ENCODE measurements at regions not wholly inside any gene's neighbourhood (a gene's known extent, or its start where the extent isn't known, plus 50 kb on each side); places are given as distances from the start of the nearest gene placed in this dataset.

DNA sequence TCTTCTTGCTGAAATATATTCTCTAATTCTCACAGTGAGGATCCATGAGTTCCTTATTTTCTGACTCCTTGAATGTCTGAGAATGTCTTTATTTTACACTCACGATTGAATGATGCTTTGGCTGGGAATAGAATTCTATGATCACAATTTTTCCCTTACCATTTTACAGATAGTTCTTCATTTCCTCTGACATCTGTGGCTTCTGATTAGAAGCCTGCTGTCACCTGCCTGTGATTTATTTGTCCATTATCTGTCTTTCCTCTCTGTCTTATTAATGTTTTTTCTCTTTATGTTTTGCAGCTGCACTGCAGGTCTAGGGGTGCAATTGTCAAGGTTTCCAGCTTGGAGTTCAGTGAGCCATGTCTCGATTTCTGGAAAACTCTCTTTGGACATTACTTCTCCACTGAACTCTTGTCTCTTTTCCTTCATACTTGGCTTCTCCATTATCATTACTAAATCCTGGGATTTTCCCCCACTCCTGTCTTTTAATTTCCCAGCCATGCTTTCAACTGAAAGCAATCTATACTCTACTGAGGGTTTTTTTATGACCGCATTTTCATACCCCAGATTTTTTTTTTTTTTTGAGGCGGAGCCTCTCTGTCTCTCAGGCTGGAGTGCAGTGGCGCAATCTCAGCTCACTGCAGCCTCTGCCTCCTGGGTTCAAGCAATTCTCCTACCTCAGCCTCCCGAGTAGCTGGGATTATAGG is 85.8 kb upstream of the PRNP start:
- no peak for DNase-seq

DNA sequence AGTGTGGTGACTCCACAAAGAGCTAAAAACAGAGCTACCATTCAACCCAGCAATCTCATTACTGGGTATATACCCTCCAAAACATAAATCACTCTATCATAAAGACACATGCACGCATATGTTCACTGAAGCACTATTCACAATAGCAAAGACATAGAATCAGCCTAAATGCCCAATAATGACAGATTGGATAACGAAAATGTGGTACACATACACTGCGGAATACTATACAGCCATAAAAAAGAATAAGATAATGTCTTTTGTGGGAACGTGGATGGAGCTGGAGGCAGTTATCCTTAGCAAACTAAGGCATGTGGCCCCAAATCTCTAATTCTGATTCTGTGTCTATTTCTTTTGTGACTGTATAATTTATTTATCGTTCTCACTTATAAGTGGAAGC is 89.0 kb upstream of the PRNP start:
- no peak for DNase-seq

DNA sequence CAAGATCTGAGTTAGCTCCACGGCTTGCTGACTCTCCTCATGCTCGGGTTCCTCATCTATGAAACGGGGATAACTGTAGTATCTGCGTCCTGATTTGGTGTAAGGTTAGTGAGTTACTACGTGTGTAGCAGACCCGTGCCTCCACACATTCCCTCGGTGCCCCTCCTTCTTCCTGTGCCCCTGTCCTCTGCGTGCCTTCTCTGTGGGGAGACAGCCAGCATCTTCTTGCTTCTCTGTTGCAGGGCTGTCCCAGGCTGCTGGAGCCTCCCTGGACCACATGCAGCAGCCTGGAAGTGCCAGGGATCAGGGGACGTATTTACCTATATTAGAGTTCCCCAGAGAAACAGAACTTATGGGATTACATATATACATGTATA is 93.1 kb upstream of the PRNP start:
- DNase-seq: no peak

DNA sequence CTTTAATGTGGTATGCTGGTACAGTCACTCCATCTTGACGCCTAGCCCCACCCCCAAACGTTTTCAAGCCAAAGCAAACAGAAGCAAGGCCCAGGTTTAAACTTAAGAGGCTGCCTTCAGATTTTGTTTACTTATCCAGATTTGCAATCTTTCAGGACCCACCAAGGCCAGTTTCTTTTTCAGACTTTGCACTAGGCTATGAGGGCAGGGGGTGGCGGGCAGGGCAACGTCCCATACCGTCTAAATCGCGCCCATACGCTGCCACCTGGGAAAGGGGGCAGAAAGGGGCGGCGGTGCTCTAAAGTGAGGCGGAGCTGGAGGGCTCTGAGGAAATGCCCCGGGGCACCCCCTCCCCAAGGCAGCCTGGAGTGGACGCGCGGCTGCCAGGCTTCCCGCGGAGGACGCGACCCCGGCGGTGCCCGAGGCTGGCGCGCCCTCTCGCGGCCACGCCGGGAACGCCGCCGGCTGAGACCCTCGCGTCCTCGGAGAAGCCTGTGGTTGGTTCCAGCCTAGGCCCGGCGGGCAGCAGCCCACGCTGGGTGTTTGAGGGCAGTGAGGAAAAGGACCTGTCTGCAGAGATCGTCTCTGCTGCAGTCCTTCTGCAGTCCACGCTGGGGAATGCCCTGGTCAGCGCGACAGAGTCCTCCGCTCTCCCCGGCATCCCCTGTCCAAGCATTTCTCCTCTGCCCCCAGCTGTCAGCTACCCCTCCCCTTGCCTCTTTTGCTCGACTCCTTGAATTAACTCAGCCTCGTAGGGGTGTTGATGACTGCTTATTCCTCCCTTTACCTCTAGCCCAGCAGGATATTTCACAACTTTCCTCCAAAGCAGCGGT is 93.7 kb upstream of the PRNP start:
- DNase-seq: peak; percentile 48

DNA sequence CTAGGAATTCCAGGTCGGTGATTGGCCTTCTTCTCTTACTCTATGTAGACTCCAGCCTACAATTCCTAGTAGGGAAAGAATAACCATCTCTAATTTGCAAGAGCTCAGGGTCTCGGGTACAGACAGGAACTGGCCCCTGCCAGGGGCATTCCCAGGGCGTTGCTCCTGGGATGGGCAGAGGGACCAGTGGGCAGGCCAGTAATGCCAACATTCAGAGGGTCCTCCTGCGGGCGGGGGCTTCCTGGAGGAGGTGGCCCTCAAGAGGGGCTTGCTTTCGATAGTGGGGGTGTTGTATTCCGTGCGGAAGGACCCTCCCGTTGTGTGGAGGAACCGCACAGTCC is 94.3 kb upstream of the PRNP start:
- no peak for DNase-seq

DNA sequence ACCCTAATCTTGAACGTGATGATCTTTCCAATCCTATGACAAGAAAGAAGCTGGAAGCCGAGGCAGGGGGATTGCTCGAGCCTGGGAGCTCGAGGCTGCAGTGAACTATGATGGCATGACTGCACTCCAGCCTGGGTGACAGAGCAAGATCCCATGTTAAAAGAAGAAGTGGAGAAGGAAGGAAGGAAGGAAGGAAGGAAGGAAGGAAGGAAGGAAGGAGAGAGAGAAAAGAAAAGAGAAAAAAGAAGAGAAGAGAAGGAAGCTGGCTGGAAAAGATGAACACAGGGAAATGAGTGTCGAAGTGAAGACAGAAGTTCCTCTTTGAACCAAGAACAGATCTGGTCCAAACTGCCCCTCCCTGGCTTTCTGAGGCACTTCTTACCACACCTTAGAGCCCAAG is 100.5 kb upstream of the PRNP start:
- no peak for DNase-seq

DNA sequence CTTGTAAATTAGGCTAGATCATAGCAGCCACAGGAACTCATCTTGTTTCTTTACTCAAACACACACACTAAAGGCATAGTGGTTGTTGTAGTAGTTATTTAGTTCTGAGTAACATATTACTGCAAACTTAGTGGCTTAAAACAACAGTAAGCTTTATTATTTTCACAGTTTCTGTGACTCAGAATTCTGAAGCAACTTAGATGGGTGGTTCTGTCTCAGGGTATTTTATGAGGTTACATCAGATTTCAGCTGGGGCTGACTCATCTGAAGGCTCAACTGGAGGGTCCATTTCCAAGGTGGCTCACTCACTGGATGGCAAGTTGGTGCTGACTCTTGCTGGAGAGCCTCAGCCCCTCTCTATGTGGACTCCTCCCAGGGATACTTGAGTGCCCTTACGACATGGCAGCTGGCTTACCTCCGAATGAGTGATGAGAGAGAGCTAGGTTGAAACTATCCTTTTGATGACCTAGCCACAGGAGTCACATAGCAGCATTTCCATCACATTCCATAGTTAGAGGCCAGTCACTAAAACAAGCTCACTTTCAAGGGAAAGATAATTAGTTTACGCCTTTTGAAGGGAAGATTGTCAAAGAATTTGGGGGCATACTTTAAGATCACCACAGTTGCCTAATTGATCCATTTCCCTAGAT is 101.0 kb upstream of the PRNP start:
- DNase-seq: peak; percentile 93

DNA sequence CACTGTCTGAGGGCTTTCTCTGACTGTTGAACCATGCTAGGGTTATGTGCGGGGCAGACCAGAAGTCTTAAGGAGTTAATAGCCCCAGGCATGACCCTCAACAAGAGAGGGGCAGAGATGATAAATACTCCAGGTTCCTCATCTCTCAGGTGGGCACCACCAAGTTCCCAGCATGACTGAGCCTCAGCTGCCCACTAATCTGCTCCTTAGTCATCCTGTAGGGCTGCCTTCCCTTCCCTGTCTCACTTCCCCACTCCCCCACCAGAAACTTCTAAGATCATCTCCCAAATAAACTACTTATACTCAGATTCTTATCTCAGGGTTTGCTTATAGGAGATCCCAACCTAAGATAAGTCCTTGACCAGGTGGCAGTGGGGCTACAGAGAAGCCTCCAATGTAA is 101.7 kb upstream of the PRNP start:
- DNase-seq: peak; percentile 16

DNA sequence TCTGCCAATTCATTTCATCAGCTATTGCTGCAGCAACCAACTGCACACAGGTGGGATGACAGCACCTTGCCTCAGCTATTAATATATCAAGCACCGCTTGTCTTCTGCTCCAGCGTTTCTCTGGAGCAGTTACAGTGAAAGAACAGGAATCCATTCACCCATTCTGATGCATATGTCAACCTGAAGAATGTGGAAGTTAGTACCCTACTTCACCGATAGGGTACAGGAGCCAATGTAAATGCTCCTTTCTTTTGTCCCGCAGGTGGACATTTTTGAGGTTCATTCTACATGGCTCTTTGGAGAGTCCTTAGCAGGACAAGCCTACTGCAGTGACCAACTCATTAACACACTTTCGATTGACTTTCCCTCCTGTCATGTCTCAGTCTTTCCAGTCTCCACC is 104.4 kb upstream of the PRNP start:
- DNase-seq: no peak

DNA sequence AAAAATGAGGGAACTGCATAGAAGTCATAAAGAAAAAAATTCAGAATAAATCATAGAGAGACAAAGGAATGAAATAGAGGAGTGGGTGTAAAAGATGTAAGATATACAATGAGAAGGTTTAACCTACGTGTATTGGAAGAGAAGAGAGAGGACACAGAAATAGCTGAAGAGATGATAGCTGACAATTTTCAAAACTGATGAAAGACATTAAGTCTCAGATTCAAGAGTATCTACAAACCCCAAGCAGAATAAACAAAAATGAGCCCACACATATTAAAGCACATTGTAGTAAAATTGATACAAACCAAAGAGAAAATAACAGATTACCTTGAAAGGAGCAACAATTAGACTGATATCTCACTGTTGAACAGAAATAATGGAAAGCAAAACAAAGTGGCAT is 107.9 kb upstream of the PRNP start:
- DNase-seq: no peak

DNA sequence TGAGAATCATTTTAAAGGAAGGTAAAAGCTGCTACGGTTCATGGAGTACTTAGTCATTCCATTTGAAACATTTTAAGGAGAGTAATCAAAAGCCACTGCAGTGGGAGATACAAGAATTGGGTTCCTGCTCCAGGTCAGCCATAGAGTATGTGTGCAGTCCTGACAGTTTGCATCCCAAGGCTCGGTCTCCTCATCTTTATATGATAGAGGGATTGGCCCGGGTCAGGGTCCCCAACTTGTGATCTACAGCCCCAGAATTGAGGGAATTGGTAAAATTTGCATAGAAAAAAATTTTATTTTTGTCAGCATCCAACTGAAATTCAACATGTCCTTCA is 111.9 kb upstream of the PRNP start:
- no peak for DNase-seq

DNA sequence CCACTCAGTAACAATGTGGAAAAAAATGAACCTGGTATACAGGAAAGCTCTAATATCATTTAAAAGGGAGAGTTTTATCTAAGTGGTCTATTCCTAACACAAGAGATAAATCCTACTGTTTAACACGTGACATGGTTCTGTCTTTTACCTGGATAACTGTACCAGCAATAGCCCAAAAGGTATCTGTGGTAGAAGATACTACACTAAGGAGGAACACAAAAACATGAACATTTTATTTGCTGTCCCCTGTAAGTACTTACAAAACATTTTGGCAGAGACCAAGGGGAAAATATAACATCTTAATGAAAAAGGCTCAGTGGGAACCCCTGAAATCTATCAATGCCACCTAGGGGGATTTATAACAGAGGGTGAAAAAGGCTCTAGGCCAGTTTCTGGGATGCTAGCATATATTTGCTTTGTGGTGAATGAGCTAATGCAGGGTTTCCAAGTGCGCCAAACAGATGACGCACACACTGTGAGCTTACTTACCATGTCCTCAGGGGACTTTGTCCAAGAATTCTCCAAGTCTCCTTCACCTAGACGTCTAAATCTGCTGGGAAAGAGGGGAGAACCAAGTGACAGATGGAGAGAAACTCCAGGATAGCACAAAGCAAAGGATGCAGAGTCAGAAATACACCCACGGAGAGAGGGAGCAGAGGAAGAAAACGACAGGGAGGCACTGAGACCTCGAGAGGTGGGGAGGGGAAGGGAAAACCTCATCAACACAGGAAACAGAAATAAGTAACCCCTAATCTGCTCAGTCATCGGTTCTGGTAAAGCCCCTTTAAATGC is 112.5 kb upstream of the PRNP start:
- peak; percentile 90 for DNase-seq

DNA sequence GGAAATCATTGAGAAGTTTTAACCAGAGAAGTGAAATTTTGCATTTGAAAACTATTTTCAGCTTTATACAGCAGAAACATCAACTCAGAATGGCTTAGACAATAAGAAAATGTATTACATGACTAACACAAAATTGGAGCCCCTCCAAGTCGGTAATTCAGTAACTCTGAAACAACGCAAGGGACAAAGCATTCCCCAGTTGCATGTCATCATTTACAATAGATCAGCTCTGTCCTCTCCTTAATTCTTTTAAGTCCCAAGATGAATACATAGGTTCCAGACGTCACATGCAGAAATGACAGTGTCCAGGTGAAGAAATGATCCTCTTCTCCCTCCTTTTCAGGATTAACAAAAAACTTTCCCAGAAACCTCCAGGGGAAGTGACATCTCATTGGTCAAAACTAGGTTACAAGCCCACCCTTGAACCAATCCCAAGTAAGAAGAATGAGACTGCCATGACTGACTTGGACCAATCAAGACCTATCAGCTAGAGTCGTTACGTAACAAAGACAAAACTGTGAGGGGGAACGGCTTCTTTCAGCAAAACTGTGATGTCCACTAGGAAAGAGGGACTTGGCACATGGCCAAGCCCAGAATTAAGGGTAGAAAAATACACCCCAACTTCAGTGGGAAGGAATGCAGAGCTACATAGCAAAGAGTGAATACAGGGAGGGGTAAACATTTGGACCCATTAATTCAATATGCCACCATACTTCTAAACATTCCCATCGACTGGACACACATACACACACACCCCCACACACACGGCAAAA is 114.3 kb upstream of the PRNP start:
- peak; percentile 30 for DNase-seq

DNA sequence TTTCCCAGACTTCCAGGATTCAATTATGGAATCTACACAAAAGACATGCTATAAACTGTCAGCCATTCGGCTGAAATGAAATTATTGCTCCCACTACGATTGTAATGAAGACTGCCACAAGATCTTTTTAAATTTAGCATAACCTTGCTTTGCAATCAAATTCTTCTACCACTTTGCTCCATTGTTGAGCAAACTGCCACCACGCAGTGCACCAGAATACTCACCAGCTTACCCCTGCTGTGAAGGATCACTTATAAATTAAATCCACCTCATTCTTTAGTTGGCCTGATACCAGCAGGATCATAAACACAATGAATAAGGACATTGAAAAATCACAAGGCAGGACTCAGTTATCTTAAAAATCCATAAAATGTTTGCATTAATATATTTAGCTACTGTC is 116.4 kb upstream of the PRNP start:
- no peak for DNase-seq

DNA sequence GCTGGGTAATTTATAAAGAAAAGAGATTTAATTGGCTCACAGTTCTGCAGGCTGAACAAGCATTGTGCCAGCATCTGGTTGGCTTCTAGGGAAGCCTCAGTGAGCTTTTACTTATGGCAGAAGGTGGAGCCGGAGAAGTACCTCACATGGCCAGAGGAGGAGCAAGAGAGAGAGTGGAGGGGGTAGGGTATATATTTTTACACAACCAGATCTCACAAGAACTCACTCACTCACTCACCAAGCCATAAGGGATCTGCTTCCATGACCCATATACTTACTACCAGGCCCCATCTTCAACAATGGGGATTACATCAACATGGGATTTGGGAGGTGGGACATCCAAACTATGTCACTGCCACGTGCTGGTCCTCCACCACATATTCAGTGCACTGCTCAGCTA is 117.2 kb upstream of the PRNP start:
- no peak for DNase-seq

DNA sequence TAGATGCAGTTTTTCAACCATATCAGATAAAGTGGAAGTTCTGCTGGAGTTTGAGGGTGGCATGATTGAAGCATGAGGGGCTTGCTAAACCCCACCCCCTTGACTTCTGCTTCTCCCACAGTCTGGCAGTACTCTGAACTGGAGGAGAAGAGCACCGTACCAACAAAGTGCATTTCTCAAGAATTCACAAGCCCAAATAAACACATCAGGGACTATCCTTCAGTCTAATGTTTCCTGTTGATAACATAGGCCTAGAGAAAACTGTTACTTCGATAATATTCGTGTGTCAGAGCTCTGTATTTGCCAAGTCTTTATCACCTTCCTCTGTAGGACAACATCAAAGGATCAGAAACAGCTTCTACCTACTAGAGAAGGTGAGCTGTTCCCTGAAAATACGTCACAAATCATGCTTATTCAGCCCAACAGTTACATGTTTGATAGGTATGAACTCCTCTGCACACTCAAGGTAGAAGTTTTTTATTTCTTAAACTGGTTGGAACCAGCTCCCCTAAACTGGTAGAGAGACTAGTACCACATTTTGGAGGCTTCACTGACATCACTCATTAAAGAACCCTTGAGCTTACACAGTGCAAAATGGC is 117.8 kb upstream of the PRNP start:
- DNase-seq: no peak

DNA sequence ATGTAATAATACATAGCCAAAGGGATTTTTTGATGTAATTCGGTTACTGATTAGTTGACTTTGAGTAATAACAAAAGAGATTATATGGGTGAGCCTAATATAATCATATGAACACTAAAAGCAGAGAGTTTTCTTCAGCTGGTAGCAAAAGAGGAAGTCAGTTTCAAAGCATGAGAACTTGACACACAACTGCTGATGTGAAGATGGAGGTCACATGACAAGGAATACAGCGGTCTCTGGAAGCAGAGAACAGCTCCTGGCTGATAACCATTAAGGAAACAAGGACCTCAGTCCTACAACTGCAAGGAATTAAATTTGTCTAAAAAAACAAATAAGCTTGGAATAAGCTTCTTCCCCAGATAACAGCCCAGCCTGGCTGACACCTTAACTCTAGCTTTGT is 119.1 kb upstream of the PRNP start:
- DNase-seq: no peak

DNA sequence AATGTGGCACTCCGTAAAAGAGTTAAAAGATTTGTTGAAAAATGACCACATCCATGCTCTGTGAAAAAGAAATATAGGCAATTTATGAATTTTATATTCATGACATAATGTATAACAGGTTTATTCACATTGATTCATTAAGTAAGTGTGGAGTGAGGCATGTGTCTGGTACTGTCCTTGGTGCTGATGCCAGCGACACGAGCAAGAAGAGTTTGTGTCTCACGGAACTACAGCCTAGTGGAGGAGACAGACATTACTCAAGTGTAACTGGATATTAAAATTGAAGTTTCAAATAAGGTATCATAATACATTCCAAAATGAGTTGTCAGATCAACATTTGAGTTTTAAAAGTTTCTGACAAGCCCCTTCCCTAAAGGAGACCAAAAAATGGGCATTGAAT is 122.7 kb upstream of the PRNP start:
- DNase-seq: peak; percentile 79

DNA sequence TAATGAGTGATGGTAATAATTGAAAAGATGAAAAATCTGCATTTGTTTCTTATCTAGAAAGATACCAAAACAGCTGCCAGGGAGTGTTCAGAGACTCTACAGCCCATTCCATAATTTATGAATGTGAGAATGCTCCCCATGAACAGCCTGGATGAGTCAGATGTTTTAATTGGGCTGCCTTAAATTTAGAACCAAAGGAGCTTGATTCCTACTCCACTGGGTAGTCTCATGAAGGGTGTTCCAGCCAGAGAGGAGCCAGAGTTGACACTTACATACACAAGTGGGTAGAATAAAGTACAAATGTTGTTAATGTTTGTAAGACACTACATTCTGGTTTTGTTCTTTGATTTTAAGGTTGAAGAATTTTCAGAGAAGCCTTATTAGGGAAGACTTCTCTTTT is 123.2 kb upstream of the PRNP start:
- DNase-seq: no peak

DNA sequence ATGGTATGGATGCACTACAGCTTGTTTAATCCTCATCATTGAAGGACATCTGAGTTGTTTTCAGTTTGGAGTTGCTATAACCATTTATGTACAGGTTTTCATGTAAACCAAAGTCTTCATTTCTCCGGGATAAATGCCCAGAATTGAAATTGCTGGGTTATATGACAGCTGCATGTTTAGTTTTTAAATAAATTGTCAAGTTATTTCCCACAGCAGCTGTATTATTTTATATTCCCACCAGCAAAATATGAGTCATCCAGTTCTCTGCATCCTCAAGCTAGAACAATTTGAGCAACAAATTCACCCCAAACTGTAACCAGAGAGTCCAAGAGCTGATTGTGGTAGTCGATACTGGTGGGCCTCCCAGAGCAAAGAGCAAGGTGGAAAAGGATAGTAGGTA is 125.6 kb upstream of the PRNP start:
- peak; percentile 31 for DNase-seq

DNA sequence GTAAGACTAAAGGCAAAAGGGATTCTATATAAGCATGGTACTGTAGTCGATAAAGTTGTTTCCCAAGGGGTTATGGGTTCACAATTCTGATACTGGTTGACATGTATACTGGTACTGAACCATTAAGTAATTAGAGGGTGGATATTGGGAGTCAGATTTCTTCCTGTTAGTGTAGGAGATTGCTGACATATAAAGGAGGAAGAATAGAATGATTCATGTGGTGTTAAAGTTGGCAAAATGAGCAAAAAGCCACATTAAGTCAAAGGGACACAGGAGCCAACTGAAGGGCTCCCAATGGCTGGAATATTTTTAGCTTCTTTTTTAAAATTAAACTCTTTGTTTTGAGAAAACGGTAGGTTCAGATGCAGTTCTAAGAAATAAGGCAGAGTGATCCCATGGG is 126.3 kb upstream of the PRNP start:
- no peak for DNase-seq

DNA sequence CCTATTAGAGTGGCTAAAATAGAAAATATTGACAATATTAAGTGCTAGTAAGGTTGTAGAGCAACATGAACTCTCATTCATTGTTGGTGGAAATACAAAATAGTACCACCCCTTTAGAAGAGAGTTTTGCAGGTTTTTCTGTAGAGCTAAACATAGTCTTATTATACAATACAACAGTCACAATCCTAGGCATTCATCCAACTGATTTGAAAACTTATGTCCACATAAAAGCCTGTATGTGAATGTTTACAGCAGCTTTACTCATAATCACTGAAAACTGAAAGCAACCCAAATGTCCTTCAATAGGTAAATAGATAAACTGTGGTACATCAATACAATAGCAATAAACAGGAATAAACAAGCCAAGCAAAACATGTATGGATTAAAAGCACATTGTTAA is 127.2 kb upstream of the PRNP start:
- no peak for DNase-seq

Measured in fibroblast of skin of back (primary cell).